NCI-H1048 (cell line): ENCODE measurements at regions not wholly inside any gene's neighbourhood (a gene's known extent, or its start where the extent isn't known, plus 50 kb on each side); places are given as distances from the start of the nearest gene placed in this dataset.

ENCODE experiments used
- DNase-seq: peaks from one replicate; lab custom pipeline; 2025; lab: John Stamatoyannopoulos, UW

GRCh38 chr6:144724818-144725217 lies 439.7 kb downstream of the UTRN start:
- DNase-seq, result no peak

- DNase-seq, result no peak
These were observed 440.8 kb downstream of the UTRN start for GRCh38 chr6:144725736-144726522.

- no peak for DNase-seq
These were observed 443.7 kb downstream of the UTRN start for GRCh38 chr6:144728804-144729203.

GRCh38 chr6:144729502-144729901 lies 444.4 kb downstream of the UTRN start:
- no peak for DNase-seq

- no peak for DNase-seq
These were observed 445.0 kb downstream of the UTRN start for GRCh38 chr6:144730088-144730645.

- no peak for DNase-seq
These were observed 446.1 kb downstream of the UTRN start for GRCh38 chr6:144731229-144731628.

GRCh38 chr6:144736763-144737162 lies 451.6 kb downstream of the UTRN start:
- DNase-seq, result no peak

- no peak for DNase-seq
These were observed 452.9 kb downstream of the UTRN start for GRCh38 chr6:144737998-144738397.

- DNase-seq, result no peak
These were observed 454.7 kb downstream of the UTRN start for GRCh38 chr6:144739873-144740272.

- DNase-seq, result no peak
These were observed 456.5 kb downstream of the UTRN start for GRCh38 chr6:144741659-144742058.

- DNase-seq, result no peak
These were observed 457.6 kb downstream of the UTRN start for GRCh38 chr6:144742779-144743178.

- DNase-seq, result no peak
These were observed 459.6 kb downstream of the UTRN start for GRCh38 chr6:144744720-144745119.

GRCh38 chr6:144745439-144745838 lies 460.3 kb downstream of the UTRN start:
- no peak for DNase-seq

- no peak for DNase-seq
These were observed 461.9 kb downstream of the UTRN start for GRCh38 chr6:144746902-144747469.

- no peak for DNase-seq
These were observed 464.1 kb downstream of the UTRN start for GRCh38 chr6:144749263-144749662.

GRCh38 chr6:144753023-144753705 lies 468.0 kb downstream of the UTRN start:
- no peak for DNase-seq

GRCh38 chr6:144756469-144756868 lies 471.3 kb downstream of the UTRN start:
- peak; percentile 8 for DNase-seq

GRCh38 chr6:144757299-144757698 lies 472.2 kb downstream of the UTRN start:
- no peak for DNase-seq

GRCh38 chr6:144757730-144758129 lies 472.6 kb downstream of the UTRN start:
- DNase-seq, result no peak

- no peak for DNase-seq
These were observed 473.5 kb downstream of the UTRN start for GRCh38 chr6:144758602-144759001.

- DNase-seq, result no peak
These were observed 477.3 kb downstream of the UTRN start for GRCh38 chr6:144762469-144762868.

- DNase-seq, result no peak
These were observed 481.9 kb downstream of the UTRN start for GRCh38 chr6:144767051-144767450.

- peak; percentile 71 for DNase-seq
These were observed 483.5 kb downstream of the UTRN start for GRCh38 chr6:144768551-144769075.
